GM18951 (cell line): ENCODE measurements at regions not wholly inside any gene's neighbourhood (a gene's known extent, or its start where the extent isn't known, plus 50 kb on each side); places are given as distances from the start of the nearest gene placed in this dataset.

Source experiments
- POLR2A ChIP-seq: IDR thresholded peaks from 4 replicates; pipeline ENCODE4 v1.6.1; 2011; ENCODE audit warnings: mild to moderate bottlenecking; ENCODE audit not compliant: insufficient read length, insufficient read depth; ENCODE audit errors: extremely low read depth
- in situ Hi-C: fragments of 300-500 bp; cut with MboI; formaldehyde crosslinking; loops from one replicate; pipeline ENCODE4 v1.12.0; 2022; ENCODE audit warnings: low sequenced_read_pairs, mixed read lengths, inconsistent platforms; ENCODE audit not compliant: unreplicated experiment

- in situ Hi-C loops, result no loop called here
- no peak for TF ChIP-seq POLR2A
Observed at GRCh38 chr21:17429936-17430335, 82.9 kb upstream of the CXADR start.

- in situ Hi-C loops, result no loop called here
- TF ChIP-seq POLR2A, result no peak
Observed at GRCh38 chr21:17432732-17433057, 80.1 kb upstream of the CXADR start.

- no peak for TF ChIP-seq POLR2A
Observed at GRCh38 chr21:17433730-17434129, 79.1 kb upstream of the CXADR start.

GRCh38 chr21:17435565-17436543, 77.0 kb upstream of the CXADR start:
- in situ Hi-C loops, result no loop called here

More at GRCh38 chr21:17433730-17434129, 79.1 kb upstream of the CXADR start:
- in situ Hi-C loops, result no loop called here

GRCh38 chr21:17436626-17437111, 76.2 kb upstream of the CXADR start:
- in situ Hi-C loops, result no loop called here

More at GRCh38 chr21:17435565-17436543, 77.0 kb upstream of the CXADR start:
- TF ChIP-seq POLR2A, result no peak

GRCh38 chr21:17438635-17439034, 74.2 kb upstream of the CXADR start:
- in situ Hi-C loops, result no loop called here
- no peak for TF ChIP-seq POLR2A

More at GRCh38 chr21:17436626-17437111, 76.2 kb upstream of the CXADR start:
- TF ChIP-seq POLR2A, result no peak

- no peak for TF ChIP-seq POLR2A
Observed at GRCh38 chr21:17440969-17441368, 71.9 kb upstream of the CXADR start.

GRCh38 chr21:17441370-17441769, 71.5 kb upstream of the CXADR start:
- in situ Hi-C loops, result no loop called here
- no peak for TF ChIP-seq POLR2A

More at GRCh38 chr21:17440969-17441368, 71.9 kb upstream of the CXADR start:
- in situ Hi-C loops, result no loop called here

GRCh38 chr21:17442165-17442564, 70.7 kb upstream of the CXADR start:
- in situ Hi-C loops, result no loop called here
- TF ChIP-seq POLR2A, result no peak

GRCh38 chr21:17444828-17445227, 68.0 kb upstream of the CXADR start:
- no peak for TF ChIP-seq POLR2A
- in situ Hi-C loops, result no loop called here

GRCh38 chr21:17446737-17447136, 66.1 kb upstream of the CXADR start:
- TF ChIP-seq POLR2A, result no peak
- in situ Hi-C loops, result no loop called here

GRCh38 chr21:17449701-17450100, 63.1 kb upstream of the CXADR start:
- in situ Hi-C loops, result no loop called here
- no peak for TF ChIP-seq POLR2A

GRCh38 chr21:17451364-17451891, 61.4 kb upstream of the CXADR start:
- in situ Hi-C loops, result no loop called here
- TF ChIP-seq POLR2A, result no peak
